Mesodermal cell (in vitro differentiated cells): ENCODE measurements at regions not wholly inside any gene's neighbourhood (a gene's known extent, or its start where the extent isn't known, plus 50 kb on each side); places are given as distances from the start of the nearest gene placed in this dataset.
"Not testable (repeated sequence)": the region's sequence is repeated elsewhere in the genome, so short reads cannot be mapped to it uniquely, and the experiment has no call there.

Experiments used
- H3K27ac ChIP-seq: 2 replicates; pipeline ENCODE4 v1.7.0; 2013; ENCODE audit warnings: mild to moderate bottlenecking, low read depth, low read length, moderate library complexity; ENCODE audit not compliant: severe bottlenecking
- H3K36me3 ChIP-seq: 2 replicates; pipeline ENCODE4 v1.7.1; 2013; ENCODE audit warnings: mild to moderate bottlenecking, low read length, moderate library complexity; ENCODE audit not compliant: control insufficient read depth, insufficient read depth
- H3K4me1 ChIP-seq: one replicate; pipeline ENCODE4 v1.7.1; 2013; ENCODE audit warnings: mild to moderate bottlenecking, low read length; ENCODE audit not compliant: insufficient read depth, control insufficient read depth, poor library complexity, severe bottlenecking
- H3K4me3 ChIP-seq: 2 replicates; pipeline ENCODE4 v1.7.0; 2013; ENCODE audit warnings: low read length, control low read depth, mild to moderate bottlenecking; ENCODE audit not compliant: insufficient read depth, poor library complexity, severe bottlenecking; ENCODE audit errors: extremely low read depth
- H3K9me3 ChIP-seq: 2 replicates; pipeline ENCODE4 v1.7.1; 2013; ENCODE audit warnings: mild to moderate bottlenecking, low read length, moderate library complexity; ENCODE audit not compliant: control insufficient read depth
- WGBS, 2 experiments: methylation state at CpG; one replicate each; pipeline ENCODE4 v1.1.5; 2013; ENCODE audit warnings: missing lambda C conversion rate in 2 of 2; ENCODE audit not compliant: insufficient coverage in 2 of 2; 5-methylcytosine and 5-hydroxymethylcytosine counted together

DNA sequence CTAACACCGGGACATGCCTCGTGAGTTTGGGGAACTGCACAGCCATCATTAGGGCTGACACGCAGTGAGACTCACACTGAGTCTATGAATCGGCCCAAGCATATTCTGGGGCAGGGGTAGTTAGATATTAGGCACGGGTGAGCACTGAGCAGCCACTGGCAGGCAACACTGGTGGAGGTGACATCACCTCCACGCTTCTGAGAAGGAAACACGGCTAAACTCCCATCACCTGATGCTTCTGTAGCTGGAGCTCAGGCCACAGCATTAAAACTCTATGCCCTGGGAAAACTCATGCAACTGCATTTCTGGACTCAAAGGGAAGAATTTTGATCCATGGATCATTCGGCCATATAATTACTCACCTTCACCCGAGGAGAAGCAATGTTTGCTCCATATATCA, 100.8 kb upstream of the OTUD4 start:
- Histone ChIP-seq H3K4me3 (no peak overlapping the region), H3K36me3 (no peaks in the 10 kb centered on the region), H3K4me1 (peaks cover 8% of the 10 kb centered on the region), H3K9me3 (no peaks in the 10 kb centered on the region), H3K27ac (no peak overlapping the region)
- WGBS, 2 experiments, result 94 to 96% methylated on average over 7 of the region's 9 CpGs

DNA sequence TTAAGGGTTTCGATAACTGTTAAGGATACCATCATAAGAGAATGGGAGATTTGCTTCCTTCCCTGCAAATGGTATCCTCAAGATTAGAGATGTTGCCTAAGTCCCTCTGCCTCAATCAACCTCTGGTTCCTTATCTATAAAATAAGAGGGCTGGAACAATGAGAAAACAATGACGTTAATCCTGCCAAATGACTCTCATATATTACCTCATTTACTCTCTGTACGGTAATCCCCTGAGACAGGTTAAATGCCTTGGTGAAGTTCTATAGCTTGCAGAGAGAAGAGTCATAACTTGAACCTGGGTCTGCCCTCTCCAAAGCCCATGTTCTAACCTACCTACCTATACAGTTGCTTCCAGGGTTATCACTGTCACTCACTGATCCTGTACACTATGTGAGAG, 100.2 kb upstream of the OTUD4 start:
- no peak overlapping the region for H3K4me3 ChIP-seq
- 90 to 95% methylated on average over 1 to 3 of the region's 3 CpGs for WGBS, 2 experiments
- H3K9me3 ChIP-seq, result no peaks in the 10 kb centered on the region
- no peaks in the 10 kb centered on the region for H3K36me3 ChIP-seq
- H3K27ac ChIP-seq, result no peak overlapping the region
- H3K4me1 ChIP-seq, result peaks cover 8% of the 10 kb centered on the region

- WGBS, 2 experiments, result 90% methylated on average over 1 of the region's 8 CpGs; no CpG with 5 or more reads in 1 of the 2 experiments
- Histone ChIP-seq H3K9me3 (no peaks in the 10 kb centered on the region), H3K4me3 (no peak overlapping the region), H3K4me1 (peaks cover 8% of the 10 kb centered on the region), H3K27ac (no peak overlapping the region), H3K36me3 (no peaks in the 10 kb centered on the region)
Measured at GRCh38 chr4:145279122-145279960, 99.0 kb upstream of the OTUD4 start.

DNA sequence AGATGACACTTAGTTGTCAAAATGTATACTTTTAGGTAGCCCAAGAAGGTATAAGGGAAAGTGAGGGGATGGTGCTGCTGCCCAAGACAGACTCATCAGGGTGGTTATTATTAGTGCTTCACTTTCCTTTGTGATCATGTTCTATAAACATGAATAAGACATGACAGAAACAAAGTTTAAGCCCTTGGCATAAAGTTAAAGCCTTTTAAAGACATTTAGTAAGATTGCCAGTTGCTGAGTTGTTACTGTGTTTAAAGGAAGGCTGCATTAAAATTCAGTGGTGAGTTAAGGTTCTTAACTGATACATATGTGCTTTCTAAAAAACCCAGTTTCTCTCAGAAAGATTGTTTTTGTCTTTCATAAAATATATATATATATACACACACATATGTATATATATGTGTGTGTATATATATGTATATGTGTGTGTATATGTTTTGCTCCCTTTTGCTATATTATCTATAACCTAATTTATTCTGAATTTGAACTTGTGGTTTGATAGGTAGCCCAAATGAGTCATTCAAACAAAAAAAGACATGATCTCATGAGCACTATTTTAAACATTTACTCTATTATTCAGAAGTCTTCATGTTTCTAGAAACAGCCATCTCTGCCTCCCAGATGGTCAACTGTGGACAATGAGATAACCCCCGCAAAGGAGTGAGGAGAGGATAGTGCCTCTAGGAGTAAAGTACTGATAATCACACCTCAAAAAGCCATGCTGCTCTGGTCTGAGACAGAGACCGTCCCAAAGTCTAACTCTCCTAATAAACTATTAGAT, 98.1 kb upstream of the OTUD4 start:
- Histone ChIP-seq H3K27ac (no peak overlapping the region), H3K4me1 (peaks cover 8% of the 10 kb centered on the region), H3K36me3 (no peaks in the 10 kb centered on the region), H3K4me3 (no peak overlapping the region), H3K9me3 (no peaks in the 10 kb centered on the region)
- WGBS, 2 experiments, result no CpG with 5 or more reads among the region's 2 CpGs

DNA sequence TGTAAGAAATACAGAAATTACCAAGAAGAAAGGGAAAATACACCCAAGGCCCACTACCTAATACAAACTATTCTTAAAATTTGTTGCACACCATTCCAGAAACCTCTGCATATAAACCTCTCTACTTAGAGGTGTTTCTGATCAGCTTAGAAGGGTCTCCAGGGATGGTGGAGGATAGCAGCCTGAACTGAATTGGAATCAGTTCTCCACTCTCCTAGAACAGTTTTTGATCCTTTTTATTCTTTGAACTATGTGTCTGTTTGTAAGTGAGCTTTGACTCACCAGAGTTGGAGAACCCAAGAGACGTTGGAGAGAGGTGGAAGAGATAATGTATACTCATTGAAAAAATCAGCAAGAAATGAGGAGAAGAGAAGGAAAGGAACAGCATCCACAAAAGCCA, 96.6 kb upstream of the OTUD4 start:
- H3K4me3 ChIP-seq, result no peak overlapping the region
- H3K9me3 ChIP-seq, result no peaks in the 10 kb centered on the region
- WGBS, 2 experiments, result 100% methylated on average over 1 of the region's 1 CpG; no CpG with 5 or more reads in 1 of the 2 experiments
- peaks cover 8% of the 10 kb centered on the region for H3K4me1 ChIP-seq
- H3K27ac ChIP-seq, result no peak overlapping the region
- no peaks in the 10 kb centered on the region for H3K36me3 ChIP-seq

DNA sequence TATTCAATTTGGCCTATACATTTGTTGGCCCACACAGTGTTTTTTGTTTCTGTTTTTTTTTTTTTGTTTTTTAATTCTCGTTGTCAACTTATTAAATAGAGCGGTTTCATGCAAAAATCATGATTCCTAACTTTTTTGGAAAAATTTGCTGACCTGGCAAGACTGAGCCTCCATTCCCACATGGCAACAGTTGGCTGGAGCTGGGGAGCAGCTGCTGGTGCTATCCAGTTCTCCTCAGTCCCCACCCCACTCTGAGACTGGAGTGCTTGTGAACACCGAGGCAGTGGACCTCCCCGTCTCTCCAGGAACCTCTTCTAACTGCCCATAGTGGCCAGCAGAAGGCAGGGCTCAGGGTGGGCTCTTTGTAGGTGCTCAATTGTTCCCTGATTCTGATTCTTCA, 95.7 kb upstream of the OTUD4 start:
- Histone ChIP-seq H3K36me3 (no peaks in the 10 kb centered on the region), H3K4me3 (no peak overlapping the region), H3K9me3 (no peaks in the 10 kb centered on the region), H3K27ac (no peak overlapping the region), H3K4me1 (peaks cover 8% of the 10 kb centered on the region)
- WGBS, 2 experiments, result 83 to 100% methylated on average over 1 to 2 of the region's 4 CpGs

GRCh38 chr4:145271194-145271593, 90.8 kb upstream of the OTUD4 start:
- WGBS, 2 experiments, result 25 to 50% methylated on average over 1 of the region's 2 CpGs
- Histone ChIP-seq H3K36me3 (no peaks in the 10 kb centered on the region), H3K4me1 (no peaks in the 10 kb centered on the region), H3K27ac (no peak overlapping the region), H3K4me3 (no peak overlapping the region), H3K9me3 (no peaks in the 10 kb centered on the region)

GRCh38 chr4:145266881-145267280, 86.5 kb upstream of the OTUD4 start:
- H3K27ac ChIP-seq, result no peak overlapping the region
- WGBS, 2 experiments, result 70 to 100% methylated on average over 1 to 2 of the region's 2 CpGs
- no peaks in the 10 kb centered on the region for H3K9me3 ChIP-seq
- no peaks in the 10 kb centered on the region for H3K4me1 ChIP-seq
- H3K4me3 ChIP-seq, result no peak overlapping the region
- H3K36me3 ChIP-seq, result no peaks in the 10 kb centered on the region

- no peaks in the 10 kb centered on the region for H3K4me1 ChIP-seq
- no peaks in the 10 kb centered on the region for H3K9me3 ChIP-seq
- H3K4me3 ChIP-seq, result no peak overlapping the region
- H3K27ac ChIP-seq, result no peak overlapping the region
- no peaks in the 10 kb centered on the region for H3K36me3 ChIP-seq
- WGBS, 2 experiments, result 55 to 65% methylated on average over 2 to 3 of the region's 3 CpGs
Measured at GRCh38 chr4:145260091-145260490, 79.7 kb upstream of the OTUD4 start.

GRCh38 chr4:145255311-145255710, 74.9 kb upstream of the OTUD4 start:
- not testable (repeated sequence) for H3K36me3 ChIP-seq, H3K4me3 ChIP-seq, H3K4me1 ChIP-seq, H3K9me3 ChIP-seq, H3K27ac ChIP-seq
- WGBS, 2 experiments, result 73 to 88% methylated on average over 4 of the region's 4 CpGs

DNA sequence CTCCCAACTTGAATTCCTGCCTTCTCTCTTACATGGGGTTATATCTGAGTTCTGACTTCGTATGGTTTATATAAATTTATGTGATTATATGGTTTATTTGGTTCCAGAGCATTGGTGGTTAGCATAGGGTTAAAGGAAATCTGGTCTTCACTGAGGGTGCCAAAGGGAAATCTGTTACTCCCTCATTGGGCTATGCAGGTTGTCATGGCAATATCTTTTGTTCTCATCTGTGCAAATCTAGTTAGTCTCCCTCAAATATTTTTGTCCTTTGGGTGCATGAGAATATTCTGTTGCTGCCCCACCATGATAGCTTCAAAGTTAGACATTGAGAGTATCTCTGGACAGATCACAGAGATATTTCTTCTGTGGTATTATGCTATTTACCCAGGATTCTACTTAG, 71.8 kb upstream of the OTUD4 start:
- Histone ChIP-seq H3K4me3 (no peak overlapping the region), H3K36me3 (no peaks in the 10 kb centered on the region)
- WGBS, 2 experiments, result no CpG with 5 or more reads among the region's 1 CpG

More for the DNA sequence above, 71.8 kb upstream of the OTUD4 start:
- Histone ChIP-seq H3K27ac (no peak overlapping the region), H3K9me3 (no peaks in the 10 kb centered on the region), H3K4me1 (no peaks in the 10 kb centered on the region)
